Neural crest cell (in vitro differentiated cells): ENCODE measurements at regions not wholly inside any gene's neighbourhood (a gene's known extent, or its start where the extent isn't known, plus 50 kb on each side); places are given as distances from the start of the nearest gene placed in this dataset.

Experiments
- DNase-seq: peaks from one replicate; pipeline ENCODE4 v3.0.0; 2021; ENCODE audit warnings: low read depth, mixed read lengths, low spot score
- H3K27ac Mint-ChIP-seq: one replicate; pipeline ENCODE4 v1.8.0; 2021; ENCODE audit warnings: mild to moderate bottlenecking, mixed read lengths; ENCODE audit not compliant: unreplicated experiment
- H3K27me3 Mint-ChIP-seq: 2 replicates; pipeline ENCODE4 v1.8.0; 2021; ENCODE audit warnings: low read depth, mild to moderate bottlenecking, mixed read lengths
- H3K36me3 Mint-ChIP-seq: 2 replicates; pipeline ENCODE4 v1.8.0; 2021; ENCODE audit warnings: low read depth, mild to moderate bottlenecking, mixed read lengths
- H3K4me1 Mint-ChIP-seq: 2 replicates; pipeline ENCODE4 v1.8.0; 2021; ENCODE audit warnings: mixed read lengths
- H3K4me3 Mint-ChIP-seq: one replicate; pipeline ENCODE4 v1.8.0; 2021; ENCODE audit warnings: mild to moderate bottlenecking, mixed read lengths
- H3K9me3 Mint-ChIP-seq: 2 replicates; pipeline ENCODE4 v1.8.0; 2021; ENCODE audit warnings: mixed read lengths
- CTCF ChIP-seq: fragments of 200-600 bp; sonication (generic); conservative IDR thresholded peaks from 2 replicates; pipeline ENCODE4 v1.5.0; 2021; ENCODE audit warnings: antibody characterized with exemption, mild to moderate bottlenecking

GRCh38 chr14:87492561-87492960 lies 500.4 kb downstream of the GALC start:
- H3K27ac Mint-ChIP-seq = no peak overlapping the region
- no peaks in the 10 kb centered on the region for H3K9me3 Mint-ChIP-seq
- no peaks in the 10 kb centered on the region for H3K36me3 Mint-ChIP-seq
- DNase-seq = no peak
- TF ChIP-seq CTCF = no peak
- H3K4me1 Mint-ChIP-seq = no peaks in the 10 kb centered on the region
- H3K27me3 Mint-ChIP-seq = no peaks in the 10 kb centered on the region
- H3K4me3 Mint-ChIP-seq = no peak overlapping the region

DNA sequence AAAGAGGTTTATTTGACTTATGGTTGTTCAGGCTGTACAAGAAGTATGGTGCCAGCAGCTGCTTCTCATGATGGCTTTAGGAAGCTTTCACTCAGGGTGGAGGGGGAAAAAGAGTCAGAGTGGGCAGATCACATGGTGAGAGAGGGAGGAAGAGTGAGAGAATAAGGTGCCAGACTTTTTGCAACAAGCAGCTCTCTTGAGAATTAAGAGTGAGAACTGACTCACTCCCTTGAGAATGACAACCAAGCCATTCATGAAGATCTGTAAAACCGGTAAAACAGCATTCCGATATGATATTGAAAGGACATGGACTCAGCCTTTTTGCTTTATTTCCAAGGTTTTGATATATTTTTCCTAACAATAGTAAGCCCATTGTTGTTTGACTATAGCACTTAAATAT lies 501.2 kb downstream of the GALC start:
- Mint-ChIP-seq H3K27me3 (no peaks in the 10 kb centered on the region), H3K4me1 (no peaks in the 10 kb centered on the region), H3K4me3 (no peak overlapping the region), H3K9me3 (no peaks in the 10 kb centered on the region), H3K36me3 (no peaks in the 10 kb centered on the region), H3K27ac (peak overlapping the region; percentile 90)
- no peak for TF ChIP-seq CTCF
- no peak for DNase-seq

GRCh38 chr14:87489196-87489819 lies 503.7 kb downstream of the GALC start:
- Mint-ChIP-seq H3K36me3 (no peaks in the 10 kb centered on the region), H3K27ac (no peak overlapping the region), H3K27me3 (no peaks in the 10 kb centered on the region), H3K4me3 (no peak overlapping the region), H3K9me3 (no peaks in the 10 kb centered on the region), H3K4me1 (peaks cover 6% of the 10 kb centered on the region)
- TF ChIP-seq CTCF = no peak
- DNase-seq = no peak

GRCh38 chr14:87483271-87484260 lies 509.4 kb downstream of the GALC start:
- peaks cover 3% of the 10 kb centered on the region for H3K27me3 Mint-ChIP-seq
- DNase-seq = no peak
- no peaks in the 10 kb centered on the region for H3K36me3 Mint-ChIP-seq
- no peak for TF ChIP-seq CTCF
- H3K4me1 Mint-ChIP-seq = peaks cover 6% of the 10 kb centered on the region
- H3K27ac Mint-ChIP-seq = no peak overlapping the region
- peaks cover 8% of the 10 kb centered on the region for H3K9me3 Mint-ChIP-seq
- no peak overlapping the region for H3K4me3 Mint-ChIP-seq

GRCh38 chr14:87468531-87468930 lies 524.5 kb downstream of the GALC start:
- Mint-ChIP-seq H3K4me3 (no peak overlapping the region), H3K27ac (no peak overlapping the region), H3K27me3 (peaks cover 3% of the 10 kb centered on the region), H3K36me3 (no peaks in the 10 kb centered on the region), H3K4me1 (no peaks in the 10 kb centered on the region), H3K9me3 (no peaks in the 10 kb centered on the region)
- TF ChIP-seq CTCF = no peak
- DNase-seq = no peak
